ENCODE measurements at regions not wholly inside any gene's neighbourhood (a gene's known extent, or its start where the extent isn't known, plus 50 kb on each side); places are given as distances from the start of the nearest gene placed in this dataset.

DNA sequence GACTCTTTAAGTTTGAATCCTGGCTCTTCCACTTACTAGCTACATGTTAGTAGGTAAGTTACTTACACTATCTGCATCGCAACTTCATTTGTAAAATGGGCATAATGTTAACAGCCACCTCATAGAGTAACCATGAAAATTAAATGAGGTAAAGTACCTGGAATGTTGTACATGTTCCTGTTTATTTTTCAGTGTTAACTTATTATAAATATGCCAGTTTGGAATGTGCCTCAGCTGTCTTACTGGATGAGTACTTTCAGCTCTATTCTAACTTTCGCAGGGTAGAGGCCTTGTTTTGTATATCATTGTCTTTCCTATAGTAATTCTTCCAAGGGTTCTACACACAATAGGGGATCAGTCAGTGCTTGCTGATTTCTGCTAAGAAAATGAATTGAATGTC is 167.4 kb downstream of the DUSP10 start:
- intact Hi-C loops (cut with micrococcal nuclease; ENCODE audit: unreplicated experiment), result no loop called here
- no peak overlapping the region for H3K27ac ChIP-seq (ENCODE audit: control insufficient read depth, insufficient read depth)
- RAD21 ChIA-PET (ENCODE audit: unreplicated experiment), result no interaction called here
- no peak overlapping the region for H3K4me2 ChIP-seq (ENCODE audit: control insufficient read depth, insufficient read depth)
- FAIRE-seq, result no peak
- no peaks in the 10 kb centered on the region for H4K20me1 ChIP-seq (ENCODE audit: control insufficient read depth, insufficient read depth)
- ATAC-seq, result no peak
- DNase-seq (ENCODE audit: low read depth, low spot score), result no peak
- no peak overlapping the region for H3K9ac ChIP-seq (ENCODE audit: control insufficient read depth, insufficient read depth, low read length)
- CTCF ChIA-PET, result interaction anchor here (1.0 kb wide), 1 partner anchor 9 kb away, joined by 3 read pairs; no protein-coding TSS in a partner anchor
- H2AFZ ChIP-seq (ENCODE audit: control insufficient read depth, low read depth, low read length), result no peak overlapping the region
- in situ Hi-C loops (cut with MboI), result no loop called here
- H3K9me3 ChIP-seq (replicated peaks; ENCODE audit: control insufficient read depth, insufficient read depth, low read length), result no peaks in the 10 kb centered on the region
- TF ChIP-seq MEF2B (IDR thresholded peaks at IDR 0.05; ENCODE audit: partially characterized antibody, poor library complexity, severe bottlenecking) (no peak), STAT3 (IDR thresholded peaks at IDR 0.05; ENCODE audit: low read depth, low read length) (no peak), SUZ12 (IDR thresholded peaks at IDR 0.05; ENCODE audit: unreplicated experiment) (no peak), SREBF2 (IDR thresholded peaks at IDR 0.05; ENCODE audit: low read length) (no peak), SRF (IDR thresholded peaks at IDR 0.05; ENCODE audit: low read depth in 2 of 2, low read length in 2 of 2) (no peak), NFIC (IDR thresholded peaks at IDR 0.05; ENCODE audit: low read depth, low read length) (no peak), YBX1 (IDR thresholded peaks at IDR 0.05) (no peak), E2F8 (IDR thresholded peaks at IDR 0.05; ENCODE audit: low read depth, partially characterized antibody) (no peak), NFYA (IDR thresholded peaks at IDR 0.05; ENCODE audit: borderline replicate concordance, low read depth, low read length) (no peak)
- TF ChIP-seq, protein P1, sequence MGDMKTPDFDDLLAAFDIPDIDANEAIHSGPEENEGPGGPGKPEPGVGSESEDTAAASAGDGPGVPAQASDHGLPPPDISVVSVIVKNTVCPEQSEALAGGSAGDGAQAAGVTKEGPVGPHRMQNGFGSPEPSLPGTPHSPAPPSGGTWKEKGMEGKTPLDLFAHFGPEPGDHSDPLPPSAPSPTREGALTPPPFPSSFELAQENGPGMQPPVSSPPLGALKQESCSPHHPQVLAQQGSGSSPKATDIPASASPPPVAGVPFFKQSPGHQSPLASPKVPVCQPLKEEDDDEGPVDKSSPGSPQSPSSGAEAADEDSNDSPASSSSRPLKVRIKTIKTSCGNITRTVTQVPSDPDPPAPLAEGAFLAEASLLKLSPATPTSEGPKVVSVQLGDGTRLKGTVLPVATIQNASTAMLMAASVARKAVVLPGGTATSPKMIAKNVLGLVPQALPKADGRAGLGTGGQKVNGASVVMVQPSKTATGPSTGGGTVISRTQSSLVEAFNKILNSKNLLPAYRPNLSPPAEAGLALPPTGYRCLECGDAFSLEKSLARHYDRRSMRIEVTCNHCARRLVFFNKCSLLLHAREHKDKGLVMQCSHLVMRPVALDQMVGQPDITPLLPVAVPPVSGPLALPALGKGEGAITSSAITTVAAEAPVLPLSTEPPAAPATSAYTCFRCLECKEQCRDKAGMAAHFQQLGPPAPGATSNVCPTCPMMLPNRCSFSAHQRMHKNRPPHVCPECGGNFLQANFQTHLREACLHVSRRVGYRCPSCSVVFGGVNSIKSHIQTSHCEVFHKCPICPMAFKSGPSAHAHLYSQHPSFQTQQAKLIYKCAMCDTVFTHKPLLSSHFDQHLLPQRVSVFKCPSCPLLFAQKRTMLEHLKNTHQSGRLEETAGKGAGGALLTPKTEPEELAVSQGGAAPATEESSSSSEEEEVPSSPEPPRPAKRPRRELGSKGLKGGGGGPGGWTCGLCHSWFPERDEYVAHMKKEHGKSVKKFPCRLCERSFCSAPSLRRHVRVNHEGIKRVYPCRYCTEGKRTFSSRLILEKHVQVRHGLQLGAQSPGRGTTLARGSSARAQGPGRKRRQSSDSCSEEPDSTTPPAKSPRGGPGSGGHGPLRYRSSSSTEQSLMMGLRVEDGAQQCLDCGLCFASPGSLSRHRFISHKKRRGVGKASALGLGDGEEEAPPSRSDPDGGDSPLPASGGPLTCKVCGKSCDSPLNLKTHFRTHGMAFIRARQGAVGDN (IDR thresholded peaks at IDR 0.05), result no peak
- TF ChIP-seq, protein P2, sequence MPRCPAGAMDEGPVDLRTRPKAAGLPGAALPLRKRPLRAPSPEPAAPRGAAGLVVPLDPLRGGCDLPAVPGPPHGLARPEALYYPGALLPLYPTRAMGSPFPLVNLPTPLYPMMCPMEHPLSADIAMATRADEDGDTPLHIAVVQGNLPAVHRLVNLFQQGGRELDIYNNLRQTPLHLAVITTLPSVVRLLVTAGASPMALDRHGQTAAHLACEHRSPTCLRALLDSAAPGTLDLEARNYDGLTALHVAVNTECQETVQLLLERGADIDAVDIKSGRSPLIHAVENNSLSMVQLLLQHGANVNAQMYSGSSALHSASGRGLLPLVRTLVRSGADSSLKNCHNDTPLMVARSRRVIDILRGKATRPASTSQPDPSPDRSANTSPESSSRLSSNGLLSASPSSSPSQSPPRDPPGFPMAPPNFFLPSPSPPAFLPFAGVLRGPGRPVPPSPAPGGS (IDR thresholded peaks at IDR 0.05; ENCODE audit: borderline replicate concordance, insufficient read depth, low read depth, low read length, poor library complexity, severe bottlenecking), result no peak
- no peaks in the 10 kb centered on the region for H3K27me3 ChIP-seq (replicated peaks in 1 of 2; ENCODE audit: control insufficient read depth in 2 of 2, insufficient read depth in 2 of 2, low read length in 1 of 2)
- 95% methylated on average over 2 of the region's 2 CpGs for WGBS (ENCODE audit: insufficient coverage, insufficient replicate concordance, low lambda C conversion rate, missing lambda C conversion rate)
- POLR2A ChIA-PET, result no interaction called here
- no TSS peak for BruUV-seq (replicated peaks)
- SMC1A ChIA-PET (ENCODE audit: uncharacterized antibody, unreplicated experiment), result interaction anchor here (1.7 kb wide), 1 partner anchor 9 kb away, joined by 3 read pairs; no protein-coding TSS in a partner anchor
- H3K4me1 ChIP-seq (ENCODE audit: control insufficient read depth, insufficient read depth, low read length), result no peaks in the 10 kb centered on the region
- no peak overlapping the region for H3K4me3 ChIP-seq
- no peaks in the 10 kb centered on the region for H3K36me3 ChIP-seq (ENCODE audit: control insufficient read depth in 2 of 2, insufficient read depth in 2 of 2, low read length in 1 of 2)
- no peaks in the 10 kb centered on the region for H3K79me2 ChIP-seq (ENCODE audit: control insufficient read depth, insufficient read depth, low read length)
